ENCODE measurements at regions not wholly inside any gene's neighbourhood (a gene's known extent, or its start where the extent isn't known, plus 50 kb on each side); places are given as distances from the start of the nearest gene placed in this dataset.

DNA sequence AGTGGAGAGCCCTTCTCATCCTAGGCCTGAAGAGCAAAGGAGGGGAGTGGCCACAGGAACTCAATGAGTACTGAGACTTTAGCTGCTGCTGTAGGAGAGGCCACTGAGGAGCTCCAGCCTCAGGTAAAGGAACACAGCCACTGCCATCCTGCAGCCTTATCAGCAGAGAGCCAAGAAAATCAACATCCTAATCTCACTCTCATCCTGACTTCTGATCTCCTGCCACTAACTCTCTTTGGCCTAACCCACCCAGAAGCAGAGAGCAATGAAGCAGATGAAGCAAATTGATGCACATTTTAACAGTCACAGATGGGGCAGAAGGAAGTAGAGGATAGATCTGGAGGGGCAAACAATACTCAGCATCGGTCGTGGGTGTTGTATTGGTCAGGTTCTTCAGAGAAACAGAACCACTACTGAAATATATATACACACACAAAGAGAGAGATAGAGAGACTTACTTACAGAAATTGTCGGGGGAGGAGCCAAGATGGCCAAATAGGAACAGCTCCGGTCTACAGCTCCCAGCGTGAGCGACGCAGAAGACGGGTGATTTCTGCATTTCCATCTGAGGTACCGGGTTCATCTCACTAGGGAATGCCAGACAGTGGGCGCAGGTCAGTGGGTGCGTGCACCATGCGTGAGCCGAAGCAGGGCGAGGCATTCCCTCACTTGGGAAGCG is 297.6 kb downstream of the MTERF1 start:
- no peak for TF ChIP-seq EZH2 (IDR thresholded peaks at IDR 0.05; ENCODE audit: borderline replicate concordance, low read depth, low read length, poor library complexity, severe bottlenecking)
- TF ChIP-seq, protein P1, sequence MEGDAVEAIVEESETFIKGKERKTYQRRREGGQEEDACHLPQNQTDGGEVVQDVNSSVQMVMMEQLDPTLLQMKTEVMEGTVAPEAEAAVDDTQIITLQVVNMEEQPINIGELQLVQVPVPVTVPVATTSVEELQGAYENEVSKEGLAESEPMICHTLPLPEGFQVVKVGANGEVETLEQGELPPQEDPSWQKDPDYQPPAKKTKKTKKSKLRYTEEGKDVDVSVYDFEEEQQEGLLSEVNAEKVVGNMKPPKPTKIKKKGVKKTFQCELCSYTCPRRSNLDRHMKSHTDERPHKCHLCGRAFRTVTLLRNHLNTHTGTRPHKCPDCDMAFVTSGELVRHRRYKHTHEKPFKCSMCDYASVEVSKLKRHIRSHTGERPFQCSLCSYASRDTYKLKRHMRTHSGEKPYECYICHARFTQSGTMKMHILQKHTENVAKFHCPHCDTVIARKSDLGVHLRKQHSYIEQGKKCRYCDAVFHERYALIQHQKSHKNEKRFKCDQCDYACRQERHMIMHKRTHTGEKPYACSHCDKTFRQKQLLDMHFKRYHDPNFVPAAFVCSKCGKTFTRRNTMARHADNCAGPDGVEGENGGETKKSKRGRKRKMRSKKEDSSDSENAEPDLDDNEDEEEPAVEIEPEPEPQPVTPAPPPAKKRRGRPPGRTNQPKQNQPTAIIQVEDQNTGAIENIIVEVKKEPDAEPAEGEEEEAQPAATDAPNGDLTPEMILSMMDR (conservative IDR thresholded peaks at IDR 0.05; ENCODE audit: low read depth, low read length): no peak
- Histone ChIP-seq H3K36me3 (ENCODE audit: insufficient read depth, low read length, poor library complexity, severe bottlenecking) (no peaks in the 10 kb centered on the region), H3K4me1 (ENCODE audit: insufficient read depth, low read length, poor library complexity, severe bottlenecking) (no peaks in the 10 kb centered on the region), H3K9me3 (ENCODE audit: low read depth, low read length, poor library complexity, severe bottlenecking) (no peaks in the 10 kb centered on the region), H3K27me3 (replicated peaks; ENCODE audit: insufficient read depth, low read depth, low read length, poor library complexity) (no peaks in the 10 kb centered on the region), H3K4me3 (ENCODE audit: low read depth, low read length, poor library complexity, severe bottlenecking) (no peak overlapping the region), H3K27ac (ENCODE audit: low read depth, low read length, poor library complexity, severe bottlenecking) (no peak overlapping the region)
- DNase-seq (ENCODE audit: low spot score): no peak
- no TSS peak for BruUV-seq (replicated peaks)
- intact Hi-C loops (cut with micrococcal nuclease; ENCODE audit: unreplicated experiment): no loop called here
- CTCF ChIA-PET: no interaction called here
- POLR2A ChIA-PET (ENCODE audit: low non-redundant PET): no interaction called here

DNA sequence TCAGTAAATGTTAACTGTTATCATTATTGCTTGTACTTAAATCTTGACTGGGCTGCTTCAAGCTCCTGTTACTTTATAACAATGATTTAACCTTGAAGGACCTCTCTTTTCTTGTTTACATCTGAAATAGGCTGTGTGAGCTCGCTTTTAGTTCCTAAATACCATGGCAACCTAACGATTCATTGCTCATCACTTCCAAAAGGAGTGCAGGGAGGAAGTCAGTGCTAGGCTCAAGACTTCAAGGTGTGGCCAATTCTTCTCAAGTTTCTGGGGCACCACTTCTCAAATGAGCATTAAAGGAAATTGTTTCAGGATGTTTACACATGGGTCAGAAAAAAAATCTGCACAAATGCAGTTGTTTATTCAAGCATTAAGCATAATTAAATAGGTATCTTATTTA is 284.2 kb downstream of the MTERF1 start:
- no peaks in the 10 kb centered on the region for H3K9me3 ChIP-seq (ENCODE audit: low read depth, low read length, poor library complexity, severe bottlenecking)
- TF ChIP-seq, protein P1 (conservative IDR thresholded peaks at IDR 0.05; ENCODE audit: low read depth, low read length): no peak
- no peak for TF ChIP-seq EZH2 (IDR thresholded peaks at IDR 0.05; ENCODE audit: borderline replicate concordance, low read depth, low read length, poor library complexity, severe bottlenecking)

DNA sequence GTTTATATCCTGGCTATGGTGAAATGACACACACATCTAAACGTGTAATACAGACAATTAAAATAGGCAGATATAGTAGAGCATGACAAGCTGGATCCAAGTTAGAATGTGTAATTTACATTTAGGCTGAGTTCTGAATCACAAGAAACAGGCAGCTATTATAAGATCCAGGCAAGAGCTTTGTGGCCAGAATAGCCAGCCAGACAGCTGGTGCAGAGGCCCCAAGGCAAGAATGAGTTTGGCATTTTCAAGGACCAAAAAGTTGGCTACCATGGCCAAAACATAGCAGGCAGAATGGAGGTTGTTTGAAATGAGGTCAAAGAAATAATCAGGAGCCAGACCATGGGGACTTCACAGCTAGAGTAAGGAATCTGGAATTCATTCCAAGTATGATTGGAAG is 281.7 kb downstream of the MTERF1 start:
- Histone ChIP-seq H3K4me1 (ENCODE audit: insufficient read depth, low read length, poor library complexity, severe bottlenecking) (no peaks in the 10 kb centered on the region), H3K36me3 (ENCODE audit: insufficient read depth, low read length, poor library complexity, severe bottlenecking) (no peaks in the 10 kb centered on the region), H3K4me3 (ENCODE audit: low read depth, low read length, poor library complexity, severe bottlenecking) (no peak overlapping the region), H3K27me3 (replicated peaks; ENCODE audit: insufficient read depth, low read depth, low read length, poor library complexity) (no peaks in the 10 kb centered on the region), H3K9me3 (ENCODE audit: low read depth, low read length, poor library complexity, severe bottlenecking) (no peaks in the 10 kb centered on the region), H3K27ac (ENCODE audit: low read depth, low read length, poor library complexity, severe bottlenecking) (no peak overlapping the region)
- intact Hi-C loops (cut with micrococcal nuclease; ENCODE audit: unreplicated experiment): no loop called here
- ChIA-PET POLR2A (ENCODE audit: low non-redundant PET) (no interaction called here), CTCF (no interaction called here)
- DNase-seq (ENCODE audit: low spot score): no peak
- TF ChIP-seq EZH2 (IDR thresholded peaks at IDR 0.05; ENCODE audit: borderline replicate concordance, low read depth, low read length, poor library complexity, severe bottlenecking): no peak
- TF ChIP-seq, protein P1 (conservative IDR thresholded peaks at IDR 0.05; ENCODE audit: low read depth, low read length): no peak
- BruUV-seq (replicated peaks): no TSS peak

More for the DNA sequence above, 284.2 kb downstream of the MTERF1 start:
- no TSS peak for BruUV-seq (replicated peaks)
- no peaks in the 10 kb centered on the region for H3K4me1 ChIP-seq (ENCODE audit: insufficient read depth, low read length, poor library complexity, severe bottlenecking)
- H3K36me3 ChIP-seq (ENCODE audit: insufficient read depth, low read length, poor library complexity, severe bottlenecking): no peaks in the 10 kb centered on the region
- DNase-seq (ENCODE audit: low spot score): no peak
- H3K27ac ChIP-seq (ENCODE audit: low read depth, low read length, poor library complexity, severe bottlenecking): no peak overlapping the region
- no peaks in the 10 kb centered on the region for H3K27me3 ChIP-seq (replicated peaks; ENCODE audit: insufficient read depth, low read depth, low read length, poor library complexity)
- no peak overlapping the region for H3K4me3 ChIP-seq (ENCODE audit: low read depth, low read length, poor library complexity, severe bottlenecking)
- intact Hi-C loops (cut with micrococcal nuclease; ENCODE audit: unreplicated experiment): no loop called here
- ChIA-PET POLR2A (ENCODE audit: low non-redundant PET) (no interaction called here), CTCF (no interaction called here)

Data from A673 (cell line).